ENCODE measurements at regions not wholly inside any gene's neighbourhood (a gene's known extent, or its start where the extent isn't known, plus 50 kb on each side); places are given as distances from the start of the nearest gene placed in this dataset.
"Not testable (repeated sequence)": the region's sequence is repeated elsewhere in the genome, so short reads cannot be mapped to it uniquely, and the experiment has no call there.

- DNase-seq (no peak), ATAC-seq (no peak)
These were observed 135.0 kb downstream of the B3GNT2 start for GRCh38 chr2:62330959-62331358.

DNA sequence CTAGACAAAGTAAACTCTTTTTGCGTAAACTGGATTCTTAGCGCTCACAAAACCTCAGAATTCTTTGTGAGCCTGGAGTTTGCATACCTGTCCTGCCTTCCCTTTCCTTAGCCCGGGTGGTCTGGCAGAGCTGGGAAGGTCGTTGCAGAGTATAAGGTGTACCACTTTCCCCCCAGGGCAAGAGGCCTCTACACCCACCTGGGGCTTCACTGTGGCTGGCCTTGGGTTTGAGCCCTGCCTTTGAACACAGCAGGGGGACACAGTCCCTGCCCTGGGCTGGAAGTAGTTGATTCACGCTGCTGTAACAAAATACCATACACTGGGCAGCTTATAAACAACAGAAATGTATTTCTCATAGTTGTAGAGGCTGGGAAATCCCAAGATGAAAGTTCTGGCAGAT lies 133.9 kb downstream of the B3GNT2 start:
- ATAC-seq = no peak
- no peak for DNase-seq

DNA sequence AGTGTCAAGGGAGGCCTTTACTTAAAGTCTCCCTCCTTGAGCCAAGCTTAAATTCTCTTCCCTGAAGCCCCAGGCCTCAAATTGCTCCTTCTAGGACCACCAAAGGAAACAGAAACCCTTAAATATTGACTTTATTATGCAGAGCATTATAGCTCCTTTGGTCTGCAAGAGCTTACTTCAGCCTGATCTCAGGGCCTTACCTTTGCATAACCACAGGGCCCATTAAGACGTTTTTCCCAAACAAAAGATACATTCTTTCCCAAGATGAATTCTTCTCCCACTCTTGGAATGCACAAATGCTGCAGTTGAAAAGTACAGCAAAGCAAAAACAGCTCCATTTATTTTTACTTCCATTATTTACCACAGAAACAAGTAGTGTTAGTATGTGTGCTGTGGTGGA lies 130.8 kb downstream of the B3GNT2 start:
- DNase-seq (no peak), ATAC-seq (no peak)

DNA sequence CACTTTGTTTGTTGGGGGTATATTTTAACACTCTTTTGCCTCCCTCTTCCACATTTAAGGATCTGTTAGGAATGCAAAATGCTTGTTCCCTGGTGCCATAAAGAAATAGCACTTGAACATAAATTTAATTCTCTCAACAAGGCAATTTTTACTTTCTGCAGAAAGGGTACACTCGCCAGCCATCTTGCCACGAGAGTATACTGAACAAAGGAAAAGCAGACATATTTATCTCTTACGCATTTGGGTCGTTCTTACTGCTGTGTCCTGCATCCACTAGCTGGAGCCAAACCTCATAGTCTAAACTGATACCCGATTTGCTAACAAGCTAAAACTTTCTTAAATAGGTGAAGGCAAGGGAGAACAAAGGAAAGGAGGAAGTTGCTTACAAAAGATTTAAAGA lies 129.5 kb downstream of the B3GNT2 start:
- DNase-seq (no peak), ATAC-seq (no peak)

DNA sequence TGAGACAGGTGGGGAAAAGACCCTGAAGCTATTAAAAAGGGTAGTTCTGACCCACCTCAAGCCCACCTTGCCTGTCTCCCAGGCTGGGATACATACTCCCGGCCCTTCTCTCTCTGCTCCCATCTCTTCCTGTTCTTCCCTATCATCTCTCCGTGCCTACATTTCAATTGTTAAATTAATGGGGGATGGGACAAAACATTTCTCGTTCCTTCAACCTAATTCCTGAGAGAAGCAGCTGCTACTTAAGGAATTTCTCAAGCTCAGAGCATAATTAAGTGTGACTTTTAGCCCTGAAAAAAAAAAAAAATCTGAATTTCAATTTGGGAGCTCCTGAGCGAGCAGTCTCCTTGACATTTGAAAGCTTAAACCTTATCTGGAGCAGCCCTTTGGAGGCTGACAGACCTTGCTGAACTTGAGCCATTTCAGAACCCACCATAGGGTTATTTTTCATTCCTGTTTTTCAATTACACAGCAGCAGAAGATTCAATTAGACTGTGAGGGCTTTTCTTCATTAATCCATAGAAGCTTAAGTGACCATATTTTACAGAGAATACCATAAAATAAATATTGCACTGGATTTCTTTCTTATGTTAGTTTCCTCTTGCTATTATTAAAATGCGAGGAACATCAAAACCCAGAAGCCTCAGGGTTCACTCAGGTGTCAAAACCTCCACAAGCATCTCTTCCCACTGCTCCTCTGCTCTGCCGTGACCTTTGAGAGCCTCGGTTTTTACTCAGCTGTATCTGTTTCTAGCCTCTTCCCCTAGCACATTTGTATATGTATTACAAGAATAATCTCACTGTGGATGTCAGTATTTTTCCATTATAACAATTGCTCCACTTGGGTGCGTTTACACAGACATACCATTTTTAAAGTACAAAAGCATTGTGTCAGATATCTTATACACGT lies 125.7 kb downstream of the B3GNT2 start:
- DNase-seq (no peak), ATAC-seq (peak; percentile 89)

DNA sequence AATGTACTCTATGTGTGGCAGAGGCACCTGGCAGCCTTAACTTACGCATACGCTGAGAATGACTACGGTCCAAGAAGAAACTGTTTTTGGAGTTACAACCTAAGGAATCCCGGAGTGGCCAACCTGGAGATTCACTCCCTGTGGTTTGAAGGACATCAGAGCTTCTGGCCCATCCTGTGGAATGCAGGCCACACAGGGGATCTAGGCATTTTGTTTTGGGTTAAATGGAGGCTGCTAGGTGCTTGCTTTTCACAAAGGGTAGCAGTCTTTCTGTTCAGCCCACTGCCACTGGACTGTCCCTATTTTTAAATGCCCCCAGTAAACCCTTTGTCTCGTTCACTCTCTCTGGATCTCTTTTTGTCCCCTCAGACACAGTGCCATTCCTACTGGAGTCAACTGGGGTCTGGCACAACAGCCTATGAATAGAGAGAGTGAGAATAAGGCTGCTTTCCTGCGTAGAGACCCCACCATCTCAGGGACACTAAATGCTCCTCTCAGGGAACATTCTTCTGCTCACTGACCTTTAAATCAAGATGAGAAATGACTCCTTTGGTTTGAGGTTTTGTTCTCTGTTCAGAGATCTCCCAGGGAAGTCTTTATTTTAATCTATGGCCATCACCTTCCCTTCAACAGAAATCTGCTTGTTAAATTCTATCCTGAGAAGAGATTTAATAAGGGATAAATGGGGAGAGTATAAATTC lies 124.9 kb downstream of the B3GNT2 start:
- peak; percentile 72 for ATAC-seq
- no peak for DNase-seq

GRCh38 chr2:62320137-62320536 lies 124.2 kb downstream of the B3GNT2 start:
- not testable (repeated sequence) for ATAC-seq, DNase-seq

DNA sequence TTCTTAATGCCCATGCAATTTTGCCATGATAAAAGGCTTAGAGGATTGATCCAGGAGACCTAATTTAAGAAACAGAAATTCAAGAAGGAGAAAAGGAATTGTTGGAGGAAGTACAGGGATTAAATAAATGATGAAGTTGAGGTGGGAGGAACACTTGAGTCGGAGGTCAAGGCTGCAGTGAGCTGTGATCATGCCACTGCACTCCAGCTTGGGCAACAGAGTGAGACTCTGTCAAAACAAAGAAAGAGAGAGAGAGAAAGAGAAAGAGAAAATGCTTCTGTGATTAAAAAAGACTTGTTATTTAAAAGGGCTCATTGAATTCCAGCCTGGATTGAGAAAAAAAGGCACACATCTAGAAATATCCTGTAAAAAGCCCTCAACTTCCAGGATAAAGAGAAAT lies 123.2 kb downstream of the B3GNT2 start:
- no peak for ATAC-seq
- DNase-seq = no peak

DNA sequence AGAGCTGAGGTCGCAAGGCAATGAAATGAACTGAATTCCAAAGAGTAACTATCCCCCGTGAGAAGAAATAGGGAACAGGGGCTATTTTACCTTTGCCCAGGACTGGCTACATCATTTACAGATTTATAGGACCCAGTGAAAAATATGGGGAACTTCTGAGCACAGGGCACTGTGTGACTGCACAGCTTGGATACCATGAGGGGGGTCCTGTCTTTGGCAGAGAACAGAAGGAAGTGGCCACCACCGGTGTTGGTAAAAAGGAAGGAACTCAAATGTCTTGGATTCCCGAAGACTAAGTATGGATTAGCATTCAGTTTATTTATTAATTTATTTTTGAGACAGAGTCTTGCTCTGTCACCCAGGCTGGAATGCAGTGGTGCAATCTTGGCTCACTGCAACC lies 119.6 kb downstream of the B3GNT2 start:
- no peak for ATAC-seq
- no peak for DNase-seq

GRCh38 chr2:62314291-62314690 lies 118.4 kb downstream of the B3GNT2 start:
- DNase-seq (no peak), ATAC-seq (no peak)

- DNase-seq = peak; percentile 68
- peak; percentile 95 for ATAC-seq
These were observed 117.7 kb downstream of the B3GNT2 start for GRCh38 chr2:62313449-62314227.

- ATAC-seq = no peak
- peak; percentile 62 for DNase-seq
These were observed 113.7 kb downstream of the B3GNT2 start for GRCh38 chr2:62309465-62310091.

- DNase-seq = peak; percentile 20
- no peak for ATAC-seq
These were observed 113.2 kb downstream of the B3GNT2 start for GRCh38 chr2:62309081-62309464.

GRCh38 chr2:62307469-62308389 lies 111.8 kb downstream of the B3GNT2 start:
- DNase-seq (no peak), ATAC-seq (no peak)

GRCh38 chr2:62306751-62307468 lies 111.0 kb downstream of the B3GNT2 start:
- DNase-seq (peak; percentile 68), ATAC-seq (peak; percentile 29)

GRCh38 chr2:62305421-62306176 lies 109.7 kb downstream of the B3GNT2 start:
- ATAC-seq (peak; percentile 74), DNase-seq (peak; percentile 79)

DNA sequence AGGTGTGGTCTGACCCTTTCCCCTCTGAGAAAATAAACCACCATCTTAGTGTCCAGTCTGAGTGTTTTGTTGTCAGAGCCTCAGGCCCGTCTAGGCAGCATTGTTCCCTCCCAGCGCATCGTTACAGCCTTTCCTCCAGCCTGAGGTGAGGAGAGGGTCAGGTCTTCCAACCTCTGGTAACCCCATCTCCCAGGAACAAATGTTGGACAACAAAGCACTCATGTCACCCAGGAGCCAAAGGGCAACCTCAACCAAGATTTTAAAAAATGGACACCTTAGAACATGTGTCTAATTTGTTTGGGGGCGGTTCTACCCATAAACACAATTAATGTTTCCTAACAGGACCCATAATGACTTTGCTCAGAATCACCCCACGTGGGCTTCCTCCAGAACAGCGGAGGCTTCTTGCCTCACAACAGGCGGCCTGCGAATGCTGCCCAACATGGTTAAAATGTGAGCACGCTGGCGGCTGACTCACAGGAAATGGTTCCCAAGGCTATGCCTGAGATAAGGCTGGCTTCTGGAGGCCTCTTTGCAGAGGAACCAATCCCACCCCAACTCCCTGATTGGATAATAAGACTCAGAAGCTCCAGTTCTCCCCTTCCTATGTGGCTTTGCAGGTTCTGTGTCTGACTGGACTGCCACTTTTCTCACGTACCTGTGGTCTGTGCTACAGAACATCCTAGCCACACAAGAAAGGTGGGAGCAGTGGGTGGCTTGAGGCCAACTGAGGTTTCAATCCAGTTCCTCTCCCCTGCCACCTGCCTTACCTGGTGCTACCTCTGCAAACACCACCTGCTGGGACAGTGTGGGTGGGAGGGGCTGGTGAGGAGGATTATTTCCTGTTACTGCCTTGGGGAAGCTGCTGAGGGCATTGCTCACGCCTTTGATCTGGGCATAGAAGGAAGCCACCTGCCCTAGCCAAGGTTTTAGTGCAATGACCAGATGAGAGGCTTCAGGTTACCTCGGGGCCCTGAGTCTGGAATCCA lies 108.8 kb downstream of the B3GNT2 start:
- ATAC-seq (peak; percentile 47), DNase-seq (peak; percentile 79)

- ATAC-seq (no peak), DNase-seq (peak; percentile 30)
These were observed 107.9 kb downstream of the B3GNT2 start for GRCh38 chr2:62303788-62304187.
